HG03175 (cell line): ENCODE measurements at regions not wholly inside any gene's neighbourhood (a gene's known extent, or its start where the extent isn't known, plus 50 kb on each side); places are given as distances from the start of the nearest gene placed in this dataset.
"Not testable (repeated sequence)": the region's sequence is repeated elsewhere in the genome, so short reads cannot be mapped to it uniquely, and the experiment has no call there.

Source experiments
- ATAC-seq: cut with Tn5 transposase; IDR thresholded peaks from one replicate; pipeline ENCODE4 v1.9.1; 2021; ENCODE audit warnings: mild to moderate bottlenecking, moderate library complexity; ENCODE audit not compliant: unreplicated experiment

GRCh38 chr12:116429826-116430360 lies 129.3 kb upstream of the MAP1LC3B2 start:
- ATAC-seq = no peak

GRCh38 chr12:116430911-116431565 lies 128.1 kb upstream of the MAP1LC3B2 start:
- ATAC-seq = no peak

- no peak for ATAC-seq
Observed at GRCh38 chr12:116431677-116432300, 127.4 kb upstream of the MAP1LC3B2 start.

- ATAC-seq = no peak
Observed at GRCh38 chr12:116432314-116432750, 126.8 kb upstream of the MAP1LC3B2 start.

- ATAC-seq = no peak
Observed at GRCh38 chr12:116433249-116433648, 125.9 kb upstream of the MAP1LC3B2 start.

GRCh38 chr12:116434155-116435011 lies 124.8 kb upstream of the MAP1LC3B2 start:
- no peak for ATAC-seq

- ATAC-seq = no peak
Observed at GRCh38 chr12:116435984-116436383, 123.2 kb upstream of the MAP1LC3B2 start.

- ATAC-seq = no peak
Observed at GRCh38 chr12:116436561-116437249, 122.5 kb upstream of the MAP1LC3B2 start.

- no peak for ATAC-seq
Observed at GRCh38 chr12:116441292-116441691, 117.9 kb upstream of the MAP1LC3B2 start.

- no peak for ATAC-seq
Observed at GRCh38 chr12:116442304-116442703, 116.9 kb upstream of the MAP1LC3B2 start.

GRCh38 chr12:116442946-116443345 lies 116.2 kb upstream of the MAP1LC3B2 start:
- no peak for ATAC-seq

GRCh38 chr12:116443821-116444589 lies 115.2 kb upstream of the MAP1LC3B2 start:
- ATAC-seq = no peak

GRCh38 chr12:116444590-116444943 lies 114.6 kb upstream of the MAP1LC3B2 start:
- ATAC-seq = no peak

GRCh38 chr12:116448165-116448739 lies 110.9 kb upstream of the MAP1LC3B2 start:
- no peak for ATAC-seq

- no peak for ATAC-seq
Observed at GRCh38 chr12:116450406-116450910, 108.7 kb upstream of the MAP1LC3B2 start.

- ATAC-seq = not testable (repeated sequence)
Observed at GRCh38 chr12:116452975-116453374, 106.2 kb upstream of the MAP1LC3B2 start.

GRCh38 chr12:116453631-116454030 lies 105.5 kb upstream of the MAP1LC3B2 start:
- ATAC-seq = no peak

- ATAC-seq = no peak
Observed at GRCh38 chr12:116454076-116454475, 105.1 kb upstream of the MAP1LC3B2 start.

GRCh38 chr12:116454950-116455447 lies 104.2 kb upstream of the MAP1LC3B2 start:
- ATAC-seq = no peak
